GM10266 (cell line): ENCODE measurements at regions not wholly inside any gene's neighbourhood (a gene's known extent, or its start where the extent isn't known, plus 50 kb on each side); places are given as distances from the start of the nearest gene placed in this dataset.

Experiments
- DNase-seq: peaks from one replicate; pipeline ENCODE4 v3.0.0; 2012; ENCODE audit errors: extremely low spot score
- CTCF ChIP-seq: IDR thresholded peaks from 2 replicates; pipeline ENCODE4 v1.5.1; 2012; ENCODE audit warnings: mild to moderate bottlenecking, low read depth; ENCODE audit not compliant: control insufficient read depth, insufficient read depth; ENCODE audit errors: missing control alignments

- DNase-seq = no peak
- no peak for TF ChIP-seq CTCF
These were observed 165.9 kb downstream of the SMC2 start for GRCh38 chr9:104260004-104260403.

- no peak for TF ChIP-seq CTCF
- DNase-seq = no peak
These were observed 169.8 kb downstream of the SMC2 start for GRCh38 chr9:104263942-104264341.

- no peak for DNase-seq
- TF ChIP-seq CTCF = no peak
These were observed 170.3 kb downstream of the SMC2 start for GRCh38 chr9:104264431-104264830.

GRCh38 chr9:104269374-104269773, 175.3 kb downstream of the SMC2 start:
- no peak for DNase-seq
- TF ChIP-seq CTCF = no peak

- DNase-seq = no peak
These were observed 176.2 kb downstream of the SMC2 start for GRCh38 chr9:104269996-104270963.

GRCh38 chr9:104276709-104277245, 182.7 kb downstream of the SMC2 start:
- DNase-seq = no peak
- no peak for TF ChIP-seq CTCF

More at GRCh38 chr9:104269996-104270963, 176.2 kb downstream of the SMC2 start:
- no peak for TF ChIP-seq CTCF

- TF ChIP-seq CTCF = no peak
- DNase-seq = no peak
These were observed 184.9 kb downstream of the SMC2 start for GRCh38 chr9:104278929-104279496.
